Prostate gland (tissue), 2 donors: ENCODE measurements at regions not wholly inside any gene's neighbourhood (a gene's known extent, or its start where the extent isn't known, plus 50 kb on each side); places are given as distances from the start of the nearest gene placed in this dataset.

ENCODE experiments used
- DNase-seq: peaks from one replicate; pipeline ENCODE4 v3.0.0-alpha.2; 2019; ENCODE audit warnings: low spot score
- H3K27ac ChIP-seq, 2 donors: fragments of 200-600 bp; sonication (generic); 2 replicates each; pipeline ENCODE4 v1.5.1; 2017 to 2019
- H3K27me3 ChIP-seq: fragments of 200-600 bp; sonication (generic); replicated peaks from 2 replicates; pipeline ENCODE4 v1.5.1; 2019; ENCODE audit not compliant: insufficient read depth
- H3K36me3 ChIP-seq, 2 donors: fragments of 200-600 bp; sonication (generic); 1 replicate in 1 of 2; 2 replicates in 1 of 2; pipeline versions ENCODE4 v1.5.1 to v1.8.1; 2017 to 2019
- H3K4me1 ChIP-seq: fragments of 200-600 bp; sonication (generic); replicated peaks from 2 replicates; pipeline ENCODE4 v1.5.1; 2019
- H3K4me3 ChIP-seq, 2 donors: fragments of 200-600 bp; sonication (generic); 2 replicates each; pipeline ENCODE4 v1.5.1; 2017 to 2019
- H3K9me3 ChIP-seq: fragments of 200-600 bp; sonication (generic); 2 replicates; pipeline ENCODE4 v1.5.1; 2017
- CTCF ChIP-seq, 4 experiments: fragments of 200-600 bp in 2 of 4; fragments of 450-650 bp in 2 of 4; sonication (generic) in 2 of 4; IDR thresholded peaks; 1 replicate in 3 of 4; 2 replicates in 1 of 4; pipeline ENCODE4 v1.5.1; 2016 to 2019; ENCODE audit warnings: antibody characterized with exemption in 4 of 4, mild to moderate bottlenecking in 2 of 4, moderate library complexity in 2 of 4
- POLR2A ChIP-seq: fragments of 450-650 bp; IDR thresholded peaks from one replicate; pipeline ENCODE4 v1.6.1; 2016; ENCODE audit warnings: antibody characterized with exemption, mild to moderate bottlenecking
- POLR2AphosphoS5 ChIP-seq: sonication (generic); formaldehyde crosslinking; IDR thresholded peaks from one replicate; pipeline ENCODE4 v1.6.1; 2017; ENCODE audit warnings: antibody characterized with exemption
- WGBS: methylation state at CpG from one replicate; pipeline ENCODE4 v1.1.5; 2018; 5-methylcytosine and 5-hydroxymethylcytosine counted together
- intact Hi-C: fragments of 100-400 bp; cut with DNase I; formaldehyde crosslinking; loops from one replicate; pipeline ENCODE4 v1.14.2; 2022

GRCh38 chr13:73273745-73274144 is 214.9 kb downstream of the KLF5 start:
- Histone ChIP-seq H3K27ac (no peak overlapping the region), H3K27me3 (no peaks in the 10 kb centered on the region), H3K4me3 (no peak overlapping the region), H3K9me3 (no peaks in the 10 kb centered on the region), H3K36me3 (no peaks in the 10 kb centered on the region), H3K4me1 (no peaks in the 10 kb centered on the region)
- TF ChIP-seq CTCF (IDR thresholded peaks at IDR 0.05) (no peak), POLR2AphosphoS5 (no peak)
- no peak for DNase-seq
- WGBS, result 50% methylated on average over 5 of the region's 5 CpGs
- intact Hi-C loops, result no loop called here

- no peaks in the 10 kb centered on the region for H3K27me3 ChIP-seq
- DNase-seq, result no peak
- H3K4me3 ChIP-seq, result no peak overlapping the region
- TF ChIP-seq POLR2AphosphoS5 (no peak), CTCF (IDR thresholded peaks at IDR 0.05) (no peak), POLR2A (no peak)
- intact Hi-C loops, result no loop called here
- H3K4me1 ChIP-seq, result no peaks in the 10 kb centered on the region
- no peaks in the 10 kb centered on the region for H3K36me3 ChIP-seq
- no peaks in the 10 kb centered on the region for H3K9me3 ChIP-seq
- 86% methylated on average over 1 of the region's 1 CpG for WGBS
- no peak overlapping the region for H3K27ac ChIP-seq
Measured at GRCh38 chr13:73273276-73273675, 214.5 kb downstream of the KLF5 start.

GRCh38 chr13:73272831-73273230 is 214.0 kb downstream of the KLF5 start:
- no peaks in the 10 kb centered on the region for H3K4me1 ChIP-seq
- H3K9me3 ChIP-seq, result no peaks in the 10 kb centered on the region
- H3K36me3 ChIP-seq, result no peaks in the 10 kb centered on the region
- no peak overlapping the region for H3K27ac ChIP-seq
- H3K27me3 ChIP-seq, result no peaks in the 10 kb centered on the region
- no peak overlapping the region for H3K4me3 ChIP-seq
- intact Hi-C loops, result no loop called here
- no peak for DNase-seq
- TF ChIP-seq CTCF (IDR thresholded peaks at IDR 0.05) (no peak), POLR2A (no peak), POLR2AphosphoS5 (no peak)
- 89% methylated on average over 1 of the region's 1 CpG for WGBS

- Histone ChIP-seq H3K27ac (no peak overlapping the region), H3K9me3 (no peaks in the 10 kb centered on the region), H3K4me1 (no peaks in the 10 kb centered on the region), H3K27me3 (no peaks in the 10 kb centered on the region), H3K36me3 (no peaks in the 10 kb centered on the region), H3K4me3 (no peak overlapping the region)
- 80% methylated on average over 1 of the region's 1 CpG for WGBS
- intact Hi-C loops, result no loop called here
- DNase-seq, result no peak
- no peak for TF ChIP-seq POLR2A
- no peak for TF ChIP-seq CTCF (IDR thresholded peaks at IDR 0.05)
- TF ChIP-seq POLR2AphosphoS5, result no peak
Measured at GRCh38 chr13:73268306-73268705, 209.5 kb downstream of the KLF5 start.

- H3K27me3 ChIP-seq, result no peaks in the 10 kb centered on the region
- intact Hi-C loops, result no loop called here
- TF ChIP-seq CTCF (IDR thresholded peaks at IDR 0.05), result no peak
- TF ChIP-seq POLR2AphosphoS5, result no peak
- no peak for TF ChIP-seq POLR2A
- H3K4me3 ChIP-seq, result no peak overlapping the region
- H3K27ac ChIP-seq, result no peak overlapping the region
- no peak for DNase-seq
- no peaks in the 10 kb centered on the region for H3K9me3 ChIP-seq
- no peaks in the 10 kb centered on the region for H3K4me1 ChIP-seq
- 69% methylated on average over 3 of the region's 3 CpGs for WGBS
- H3K36me3 ChIP-seq, result no peaks in the 10 kb centered on the region
Measured at GRCh38 chr13:73266640-73267180, 207.9 kb downstream of the KLF5 start.
